Right lobe of liver (tissue), 6 donors: ENCODE measurements at regions not wholly inside any gene's neighbourhood (a gene's known extent, or its start where the extent isn't known, plus 50 kb on each side); places are given as distances from the start of the nearest gene placed in this dataset.

ENCODE experiments used
- ATAC-seq, 4 donors: fragments of 200-7000 bp; cut with Tn5 transposase; one replicate each; pipeline ENCODE4 v1.9.1; 2020; ENCODE audit warnings: mild to moderate bottlenecking in 4 of 4, moderate library complexity in 4 of 4
- DNase-seq, 3 donors: peaks; one replicate each; pipeline ENCODE4 v3.0.0-alpha.2; 2020
- H3K27ac ChIP-seq, 3 donors: fragments of 200-600 bp; one replicate each; pipeline ENCODE4 v1.8.0; 2022
- H3K27me3 ChIP-seq, 2 donors: fragments of 200-600 bp; one replicate each; pipeline ENCODE4 v1.8.0; 2022
- H3K36me3 ChIP-seq, 4 donors: fragments of 200-600 bp; sonication (generic) in 1 of 4; one replicate each; pipeline versions ENCODE4 v1.5.1 to v1.8.0; 2017 to 2022; ENCODE audit warnings: control low read depth in 1 of 4
- H3K4me1 ChIP-seq, 4 donors: fragments of 200-600 bp; sonication (generic) in 1 of 4; one replicate each; pipeline versions ENCODE4 v1.5.1 to v1.8.0; 2017 to 2022; ENCODE audit warnings: control low read depth in 1 of 4
- H3K4me3 ChIP-seq, 3 donors: fragments of 200-600 bp; one replicate each; pipeline ENCODE4 v1.8.0; 2022
- H3K9me3 ChIP-seq, 4 donors: fragments of 200-600 bp; sonication (generic) in 1 of 4; one replicate each; pipeline versions ENCODE4 v1.5.1 to v1.8.0; 2017 to 2022; ENCODE audit warnings: control low read depth in 1 of 4
- CTCF ChIP-seq, 4 donors: fragments of 200-600 bp in 3 of 4; fragments of 450-650 bp in 1 of 4; IDR thresholded peaks; one replicate each; pipeline versions ENCODE4 v1.5.1 to v1.8.0; 2016 to 2022; ENCODE audit warnings: antibody characterized with exemption in 4 of 4, mild to moderate bottlenecking in 2 of 4
- POLR2A ChIP-seq: fragments of 450-650 bp; IDR thresholded peaks from one replicate; pipeline ENCODE4 v1.6.1; 2017; ENCODE audit warnings: antibody characterized with exemption, mild to moderate bottlenecking
- WGBS: methylation state at CpG from one replicate; pipeline ENCODE4 v1.1.6; 2018; ENCODE audit warnings: low coverage, low lambda C conversion rate; ENCODE audit not compliant: insufficient coverage; ENCODE audit errors: missing lambda C conversion rate; 5-methylcytosine and 5-hydroxymethylcytosine counted together
- intact Hi-C, 2 donors: fragments of 100-400 bp; cut with DNase I; formaldehyde crosslinking; loops; one replicate each; pipeline versions ENCODE4 v1.11.2 to v1.14.1; 2022
- donor health status: DM: no; HTN: yes; CAD: no.
- donor health status: DM: no; HTN: no; CAD: no.
- donor health status: DM: no; HTN: no; CAD: no.
- donor health status: DM: no; HTN: yes; CAD: no.
- donor health status: DM: no; HTN: yes; CAD: no.

- DNase-seq (no peak), ATAC-seq (no peak)
- H3K27ac ChIP-seq = no peak overlapping the region
- 80% methylated on average over 2 of the region's 8 CpGs for WGBS
- H3K36me3 ChIP-seq = no peaks in the 10 kb centered on the region
- H3K4me3 ChIP-seq = no peak overlapping the region
- TF ChIP-seq POLR2A (no peak), CTCF (IDR thresholded peaks at IDR 0.05) (no peak)
- H3K9me3 ChIP-seq = no peaks in the 10 kb centered on the region
- H3K4me1 ChIP-seq = no peaks in the 10 kb centered on the region
- intact Hi-C loops = no loop called here
- H3K27me3 ChIP-seq = no peaks in the 10 kb centered on the region
Measured at GRCh38 chr11:80798174-80798573, 1357.3 kb upstream of the TENM4 start.

- H3K4me1 ChIP-seq = no peaks in the 10 kb centered on the region
- no peak overlapping the region for H3K27ac ChIP-seq
- H3K36me3 ChIP-seq = no peaks in the 10 kb centered on the region
- ATAC-seq (no peak), DNase-seq (no peak)
- H3K4me3 ChIP-seq = no peak overlapping the region
- no peak for TF ChIP-seq POLR2A
- TF ChIP-seq CTCF (IDR thresholded peaks at IDR 0.05) = no peak
- intact Hi-C loops = no loop called here
- no peaks in the 10 kb centered on the region for H3K9me3 ChIP-seq
- 49% methylated on average over 2 of the region's 2 CpGs for WGBS
- no peaks in the 10 kb centered on the region for H3K27me3 ChIP-seq
Measured at GRCh38 chr11:80783561-80783960, 1342.7 kb upstream of the TENM4 start.

- ATAC-seq = no peak
- 40% methylated on average over 4 of the region's 4 CpGs for WGBS
- no peak overlapping the region for H3K4me3 ChIP-seq
- intact Hi-C loops = no loop called here
- no peak for TF ChIP-seq POLR2A
- TF ChIP-seq CTCF (IDR thresholded peaks at IDR 0.05) = no peak
- no peak for DNase-seq
- H3K27ac ChIP-seq = no peak overlapping the region
- H3K4me1 ChIP-seq = no peaks in the 10 kb centered on the region
- H3K27me3 ChIP-seq = no peaks in the 10 kb centered on the region
- H3K36me3 ChIP-seq = no peaks in the 10 kb centered on the region
- no peaks in the 10 kb centered on the region for H3K9me3 ChIP-seq
Measured at GRCh38 chr11:80782135-80782885, 1341.5 kb upstream of the TENM4 start.

- H3K4me1 ChIP-seq = no peaks in the 10 kb centered on the region
Measured at GRCh38 chr11:80779905-80780605, 1339.2 kb upstream of the TENM4 start.

More at GRCh38 chr11:80779905-80780605, 1339.2 kb upstream of the TENM4 start:
- no peak overlapping the region for H3K4me3 ChIP-seq
- H3K27me3 ChIP-seq = no peaks in the 10 kb centered on the region
- no peaks in the 10 kb centered on the region for H3K9me3 ChIP-seq
- TF ChIP-seq CTCF (IDR thresholded peaks at IDR 0.05) (no peak), POLR2A (no peak)
- ATAC-seq (no peak), DNase-seq (no peak)
- H3K27ac ChIP-seq = no peak overlapping the region
- intact Hi-C loops = no loop called here
- 30% methylated on average over 4 of the region's 5 CpGs for WGBS
- no peaks in the 10 kb centered on the region for H3K36me3 ChIP-seq
